MM.1S (cell line): ENCODE measurements at regions not wholly inside any gene's neighbourhood (a gene's known extent, or its start where the extent isn't known, plus 50 kb on each side); places are given as distances from the start of the nearest gene placed in this dataset.

ENCODE experiments used
- EZH2 ChIP-seq: fragments of 300-600 bp; sonication (generic); optimal IDR thresholded peaks from 2 replicates; pipeline ENCODE3; 2017; ENCODE audit warnings: low read depth, mild to moderate bottlenecking, antibody characterized with exemption, low read length, mixed read lengths
- EZH2phosphoT487 ChIP-seq: fragments of 300-600 bp; sonication (generic); IDR thresholded peaks from 2 replicates; pipeline ENCODE4 v1.6.1; 2018; ENCODE audit warnings: antibody characterized with exemption, low read length
- TF ChIP-seq, protein P1 (sequence below): fragments of 300-600 bp; sonication (generic); IDR thresholded peaks from 2 replicates; pipeline ENCODE4 v1.5.1; 2016; ENCODE audit warnings: antibody characterized with exemption, low read length, mixed read lengths

DNA sequence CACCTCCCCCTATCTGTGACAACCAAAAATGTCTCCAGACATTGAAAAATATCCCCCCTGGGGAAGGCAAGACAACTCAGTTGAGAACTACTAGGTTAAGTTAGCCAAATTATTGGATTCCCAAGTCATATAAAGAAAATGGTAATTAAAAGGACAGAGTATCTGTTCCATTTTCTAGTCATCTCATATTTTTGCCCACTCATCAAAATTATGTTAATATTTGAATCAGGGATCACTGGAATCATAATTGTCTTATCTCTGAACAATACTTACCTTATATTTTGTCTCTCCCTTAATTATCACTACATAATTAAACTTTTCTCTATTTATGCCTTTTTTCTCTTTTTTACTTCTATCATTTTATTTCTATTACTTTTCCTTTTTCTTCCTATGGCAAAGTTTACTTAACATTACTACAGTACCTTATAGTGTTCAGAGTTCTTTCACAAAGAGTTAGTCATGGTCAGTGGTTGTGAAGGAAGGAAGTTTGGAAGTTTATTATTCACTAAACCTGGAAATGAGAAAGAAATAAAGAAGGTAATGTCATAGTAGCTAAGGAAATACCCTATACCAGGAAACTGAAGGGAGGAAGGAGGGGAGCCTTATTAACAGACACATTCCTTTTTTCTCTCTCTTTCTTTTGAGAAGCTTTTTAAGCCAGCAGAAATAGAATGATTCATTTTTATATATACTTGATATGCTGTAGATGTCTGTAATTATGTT lies 332.9 kb downstream of the COL12A1 start:
- TF ChIP-seq, protein P1, sequence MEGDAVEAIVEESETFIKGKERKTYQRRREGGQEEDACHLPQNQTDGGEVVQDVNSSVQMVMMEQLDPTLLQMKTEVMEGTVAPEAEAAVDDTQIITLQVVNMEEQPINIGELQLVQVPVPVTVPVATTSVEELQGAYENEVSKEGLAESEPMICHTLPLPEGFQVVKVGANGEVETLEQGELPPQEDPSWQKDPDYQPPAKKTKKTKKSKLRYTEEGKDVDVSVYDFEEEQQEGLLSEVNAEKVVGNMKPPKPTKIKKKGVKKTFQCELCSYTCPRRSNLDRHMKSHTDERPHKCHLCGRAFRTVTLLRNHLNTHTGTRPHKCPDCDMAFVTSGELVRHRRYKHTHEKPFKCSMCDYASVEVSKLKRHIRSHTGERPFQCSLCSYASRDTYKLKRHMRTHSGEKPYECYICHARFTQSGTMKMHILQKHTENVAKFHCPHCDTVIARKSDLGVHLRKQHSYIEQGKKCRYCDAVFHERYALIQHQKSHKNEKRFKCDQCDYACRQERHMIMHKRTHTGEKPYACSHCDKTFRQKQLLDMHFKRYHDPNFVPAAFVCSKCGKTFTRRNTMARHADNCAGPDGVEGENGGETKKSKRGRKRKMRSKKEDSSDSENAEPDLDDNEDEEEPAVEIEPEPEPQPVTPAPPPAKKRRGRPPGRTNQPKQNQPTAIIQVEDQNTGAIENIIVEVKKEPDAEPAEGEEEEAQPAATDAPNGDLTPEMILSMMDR, result no peak
- TF ChIP-seq EZH2 (no peak), EZH2phosphoT487 (no peak)
